SU-DHL-6 (cell line): ENCODE measurements at regions not wholly inside any gene's neighbourhood (a gene's known extent, or its start where the extent isn't known, plus 50 kb on each side); places are given as distances from the start of the nearest gene placed in this dataset.

ENCODE experiments used
- H2AFZ ChIP-seq: fragments of 200-600 bp; sonication (generic); 2 replicates; pipeline ENCODE4 v1.6.1; 2014; ENCODE audit warnings: low read depth, mild to moderate bottlenecking, moderate library complexity, mixed read lengths, antibody characterized with exemption, low read length; ENCODE audit not compliant: severe bottlenecking
- H3F3A ChIP-seq: fragments of 200-600 bp; shearing (Covaris generic); 2 replicates; pipeline ENCODE4 v1.6.0; 2016; ENCODE audit warnings: antibody characterized with exemption, mild to moderate bottlenecking; ENCODE audit not compliant: insufficient read depth
- H3K27ac ChIP-seq: fragments of 200-600 bp; sonication (generic); 2 replicates; pipeline ENCODE4 v1.5.1; 2016; ENCODE audit warnings: low read depth, mild to moderate bottlenecking, low read length, moderate library complexity, mixed read lengths
- H3K27me3 ChIP-seq: fragments of 200-600 bp; sonication (generic), shearing (Covaris generic); 2 replicates; pipeline ENCODE4 v1.6.0; 2014; ENCODE audit warnings: mild to moderate bottlenecking, low read length
- H3K36me3 ChIP-seq: fragments of 200-600 bp; sonication (generic); 2 replicates; pipeline ENCODE4 v1.6.1; 2014; ENCODE audit warnings: mild to moderate bottlenecking, low read length, mixed read lengths
- H3K4me2 ChIP-seq: fragments of 300-600, 200-600 bp; shearing (Covaris generic), sonication (generic); 2 replicates; pipeline ENCODE4 v1.6.0; 2014; ENCODE audit warnings: low read length, low read depth, mild to moderate bottlenecking; ENCODE audit not compliant: poor library complexity, severe bottlenecking
- H3K4me3 ChIP-seq: fragments of 200-600 bp; sonication (generic); 2 replicates; pipeline ENCODE4 v1.5.1; 2014; ENCODE audit warnings: antibody characterized with exemption, low read length, mild to moderate bottlenecking, mixed read lengths; ENCODE audit not compliant: insufficient read depth, poor library complexity, severe bottlenecking
- H3K79me2 ChIP-seq: fragments of 200-600 bp; sonication (generic); 2 replicates; pipeline ENCODE4 v1.6.1; 2014; ENCODE audit warnings: mild to moderate bottlenecking, low read length, moderate library complexity; ENCODE audit not compliant: insufficient read depth
- H3K9ac ChIP-seq: fragments of 200-600 bp; sonication (generic); 2 replicates; pipeline ENCODE4 v1.7.0; 2014; ENCODE audit warnings: mild to moderate bottlenecking, low read length
- H3K9me2 ChIP-seq: fragments of 200-600 bp; sonication (generic); replicated peaks from 2 replicates; pipeline ENCODE4 v1.6.1; 2014; ENCODE audit warnings: low read length; ENCODE audit not compliant: insufficient read depth
- H3K9me3 ChIP-seq: fragments of 200-600 bp; sonication (generic); 2 replicates; pipeline ENCODE4 v1.6.1; 2014; ENCODE audit warnings: low read length, mixed read lengths; ENCODE audit not compliant: insufficient read depth
- H4K20me1 ChIP-seq: fragments of 200-600 bp; sonication (generic); 2 replicates; pipeline ENCODE4 v1.6.1; 2014; ENCODE audit warnings: low read depth, mild to moderate bottlenecking, antibody characterized with exemption, low read length, moderate library complexity, mixed read lengths
- EZH2phosphoT487 ChIP-seq: fragments of 200-600 bp; sonication (generic), shearing (Covaris generic); conservative IDR thresholded peaks from 2 replicates; pipeline ENCODE4 v1.6.1; 2018; ENCODE audit warnings: mild to moderate bottlenecking, antibody characterized with exemption, low read length, moderate library complexity, mixed read lengths
- TF ChIP-seq, protein P1 (sequence below): fragments of 200-600 bp; sonication (generic); IDR thresholded peaks from one replicate; pipeline ENCODE4 v1.5.1; 2017; ENCODE audit warnings: antibody characterized with exemption, mild to moderate bottlenecking, low read length, moderate library complexity; ENCODE audit not compliant: insufficient read depth, poor library complexity, severe bottlenecking

DNA sequence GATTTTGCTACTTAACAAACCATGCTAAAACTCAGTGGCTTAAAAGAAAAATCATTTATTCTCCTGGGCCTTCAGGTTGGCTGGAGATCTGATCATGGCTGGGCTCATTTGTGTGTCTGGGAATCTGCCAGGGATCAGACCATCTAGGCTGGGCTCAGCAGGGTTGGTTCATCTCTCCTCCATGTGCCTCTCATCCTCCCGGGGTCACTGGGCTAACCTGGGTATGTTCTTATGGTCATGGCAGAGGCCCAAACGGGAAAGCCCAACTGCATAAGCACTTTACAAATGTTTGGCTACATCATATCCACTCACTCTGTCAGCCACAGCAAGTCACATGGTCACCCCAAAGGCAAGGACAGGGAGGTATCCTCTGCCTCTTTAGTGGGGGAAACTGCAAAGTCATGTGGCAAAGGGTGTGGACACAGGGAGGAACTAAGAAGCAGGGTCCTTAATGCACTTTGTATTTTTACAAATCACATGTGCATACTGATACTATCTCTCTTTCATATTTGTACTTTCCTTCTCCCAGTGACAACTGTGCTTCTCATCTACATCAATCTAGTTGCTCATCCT, 231.4 kb downstream of the BUB3 start:
- no peak overlapping the region for H2AFZ ChIP-seq
- no peak for TF ChIP-seq EZH2phosphoT487
- TF ChIP-seq, protein P1, sequence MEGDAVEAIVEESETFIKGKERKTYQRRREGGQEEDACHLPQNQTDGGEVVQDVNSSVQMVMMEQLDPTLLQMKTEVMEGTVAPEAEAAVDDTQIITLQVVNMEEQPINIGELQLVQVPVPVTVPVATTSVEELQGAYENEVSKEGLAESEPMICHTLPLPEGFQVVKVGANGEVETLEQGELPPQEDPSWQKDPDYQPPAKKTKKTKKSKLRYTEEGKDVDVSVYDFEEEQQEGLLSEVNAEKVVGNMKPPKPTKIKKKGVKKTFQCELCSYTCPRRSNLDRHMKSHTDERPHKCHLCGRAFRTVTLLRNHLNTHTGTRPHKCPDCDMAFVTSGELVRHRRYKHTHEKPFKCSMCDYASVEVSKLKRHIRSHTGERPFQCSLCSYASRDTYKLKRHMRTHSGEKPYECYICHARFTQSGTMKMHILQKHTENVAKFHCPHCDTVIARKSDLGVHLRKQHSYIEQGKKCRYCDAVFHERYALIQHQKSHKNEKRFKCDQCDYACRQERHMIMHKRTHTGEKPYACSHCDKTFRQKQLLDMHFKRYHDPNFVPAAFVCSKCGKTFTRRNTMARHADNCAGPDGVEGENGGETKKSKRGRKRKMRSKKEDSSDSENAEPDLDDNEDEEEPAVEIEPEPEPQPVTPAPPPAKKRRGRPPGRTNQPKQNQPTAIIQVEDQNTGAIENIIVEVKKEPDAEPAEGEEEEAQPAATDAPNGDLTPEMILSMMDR: no peak
- no peaks in the 10 kb centered on the region for H3F3A ChIP-seq
- H3K79me2 ChIP-seq: no peaks in the 10 kb centered on the region
- H3K27ac ChIP-seq: no peak overlapping the region
- H3K36me3 ChIP-seq: no peaks in the 10 kb centered on the region
- peaks cover 3% of the 10 kb centered on the region; the same call in 1 of the 2 replicates for H3K9me3 ChIP-seq
- no peak overlapping the region for H3K4me2 ChIP-seq
- H3K9me2 ChIP-seq: no peaks in the 10 kb centered on the region
- H3K9ac ChIP-seq: no peak overlapping the region
- no peaks in the 10 kb centered on the region for H3K27me3 ChIP-seq
- no peak overlapping the region for H3K4me3 ChIP-seq
- H4K20me1 ChIP-seq: no peaks in the 10 kb centered on the region

DNA sequence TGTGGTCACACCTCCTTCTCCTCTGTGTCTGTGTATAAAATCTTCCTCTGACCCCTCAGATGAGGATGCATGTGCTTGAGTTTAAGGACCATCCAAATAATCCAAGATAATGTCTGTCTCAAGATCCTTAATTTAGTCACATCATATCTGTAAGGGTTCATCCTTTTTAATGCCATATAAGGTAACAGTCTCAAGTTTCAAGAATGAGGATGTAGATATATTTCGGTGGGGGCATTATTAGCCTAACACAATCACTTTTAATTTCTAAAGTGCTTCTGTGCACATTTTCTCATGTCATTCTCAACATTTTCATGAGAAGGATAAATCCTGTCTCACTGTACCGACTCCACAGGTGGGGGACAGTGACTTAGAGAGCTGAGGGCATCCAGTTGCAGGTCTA, 235.3 kb downstream of the BUB3 start:
- TF ChIP-seq, protein P1: no peak
- no peak for TF ChIP-seq EZH2phosphoT487
- H3K4me3 ChIP-seq: no peak overlapping the region
- H3K27me3 ChIP-seq: no peaks in the 10 kb centered on the region
- no peaks in the 10 kb centered on the region for H4K20me1 ChIP-seq
- no peak overlapping the region for H3K4me2 ChIP-seq
- H3K79me2 ChIP-seq: no peaks in the 10 kb centered on the region
- H2AFZ ChIP-seq: no peak overlapping the region
- no peaks in the 10 kb centered on the region for H3K9me2 ChIP-seq
- H3K9ac ChIP-seq: no peak overlapping the region
- peaks cover 3% of the 10 kb centered on the region; the same call in 1 of the 2 replicates for H3K9me3 ChIP-seq
- H3K27ac ChIP-seq: no peak overlapping the region
- H3F3A ChIP-seq: no peaks in the 10 kb centered on the region
- H3K36me3 ChIP-seq: no peaks in the 10 kb centered on the region

DNA sequence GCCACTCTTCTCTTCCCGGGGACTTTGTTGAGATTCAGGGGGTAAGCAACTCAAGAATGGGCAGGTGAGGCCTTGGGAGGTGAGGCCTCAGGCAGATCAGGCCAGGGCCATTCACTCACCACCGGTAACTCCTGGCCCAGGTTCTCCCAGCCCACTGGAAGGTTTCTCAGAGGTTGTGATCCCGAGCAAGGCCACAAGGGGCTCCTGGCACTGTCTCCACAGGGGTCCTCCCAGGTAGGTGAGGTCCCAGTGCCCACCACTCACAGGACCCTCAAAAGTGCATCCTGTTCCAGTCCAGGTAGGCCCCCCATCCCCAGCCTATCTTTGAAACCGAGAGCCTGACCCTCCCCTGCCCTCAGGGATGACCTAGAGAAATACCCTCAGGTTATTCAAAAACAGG, 236.1 kb downstream of the BUB3 start:
- peaks cover 3% of the 10 kb centered on the region; the same call in 1 of the 2 replicates for H3K9me3 ChIP-seq
- no peaks in the 10 kb centered on the region for H3K36me3 ChIP-seq

More for the DNA sequence above, 236.1 kb downstream of the BUB3 start:
- Histone ChIP-seq H3F3A (no peaks in the 10 kb centered on the region), H3K9ac (no peak overlapping the region), H2AFZ (no peak overlapping the region), H3K27ac (no peak overlapping the region), H3K9me2 (no peaks in the 10 kb centered on the region), H3K79me2 (no peaks in the 10 kb centered on the region), H3K4me3 (no peak overlapping the region), H4K20me1 (no peaks in the 10 kb centered on the region), H3K27me3 (no peaks in the 10 kb centered on the region), H3K4me2 (no peak overlapping the region)
- TF ChIP-seq, protein P1: no peak
- no peak for TF ChIP-seq EZH2phosphoT487
